H9 (cell line): ENCODE measurements at regions not wholly inside any gene's neighbourhood (a gene's known extent, or its start where the extent isn't known, plus 50 kb on each side); places are given as distances from the start of the nearest gene placed in this dataset.
A peak's percentile ranks its signal among the peaks of the same experiment; 100 is the strongest.

Experiments
- DNase-seq: peaks from one replicate; pipeline ENCODE4 v3.0.0-alpha.2; 2017
- H2AFZ ChIP-seq: one replicate; pipeline ENCODE4 v1.6.1; 2013; ENCODE audit warnings: mild to moderate bottlenecking, low read length, control low read depth, moderate library complexity
- H2AK5ac ChIP-seq: 2 replicates; pipeline ENCODE4 v1.6.1; 2013; ENCODE audit warnings: low read length, control low read depth, mixed read lengths; ENCODE audit not compliant: insufficient read length
- H2BK120ac ChIP-seq: one replicate; pipeline ENCODE4 v1.6.1; 2013; ENCODE audit warnings: low read depth, mild to moderate bottlenecking, low read length, control low read depth, inconsistent platforms; ENCODE audit not compliant: poor library complexity, severe bottlenecking
- H2BK12ac ChIP-seq: 2 replicates; pipeline ENCODE4 v1.6.1; 2013; ENCODE audit warnings: low read length, control low read depth, mixed read lengths, low read depth; ENCODE audit not compliant: insufficient read length
- H2BK15ac ChIP-seq: 2 replicates; pipeline ENCODE4 v1.6.1; 2013; ENCODE audit warnings: low read depth, low read length, control low read depth
- H2BK20ac ChIP-seq: one replicate; pipeline ENCODE4 v1.6.1; 2013; ENCODE audit warnings: low read depth, mild to moderate bottlenecking, low read length, control low read depth, inconsistent platforms; ENCODE audit not compliant: poor library complexity, severe bottlenecking
- H2BK5ac ChIP-seq: 2 replicates; pipeline ENCODE4 v1.6.1; 2013; ENCODE audit warnings: low read length, control low read depth, mixed read lengths; ENCODE audit not compliant: insufficient read length
- H3K14ac ChIP-seq: 2 replicates; pipeline ENCODE4 v1.6.1; 2013; ENCODE audit warnings: low read length, control low read depth; ENCODE audit not compliant: insufficient read depth
- H3K18ac ChIP-seq: 2 replicates; pipeline ENCODE4 v1.6.1; 2013; ENCODE audit warnings: low read depth, mild to moderate bottlenecking, mixed read lengths, low read length, control low read depth; ENCODE audit not compliant: insufficient read length
- H3K23ac ChIP-seq: 2 replicates; pipeline ENCODE4 v1.6.1; 2013; ENCODE audit warnings: low read length, control low read depth, mixed read lengths, low read depth; ENCODE audit not compliant: insufficient read length
- H3K23me2 ChIP-seq: 2 replicates; pipeline ENCODE4 v1.6.1; 2013; ENCODE audit warnings: low read depth, mild to moderate bottlenecking, mixed read lengths, low read length, control low read depth; ENCODE audit not compliant: insufficient read length, poor library complexity, severe bottlenecking
- H3K27ac ChIP-seq: 2 replicates; pipeline ENCODE4 v1.5.1; 2013; ENCODE audit warnings: low read length, control low read depth, mixed read lengths, low read depth; ENCODE audit not compliant: insufficient read length
- H3K27me3 ChIP-seq: 2 replicates; pipeline ENCODE4 v1.6.1; 2013; ENCODE audit warnings: low read length, control low read depth, inconsistent platforms; ENCODE audit not compliant: insufficient read depth
- H3K4ac ChIP-seq: 2 replicates; pipeline ENCODE4 v1.6.1; 2013; ENCODE audit warnings: low read depth, mild to moderate bottlenecking, control low read depth, inconsistent platforms, low read length, moderate library complexity
- H3K4me1 ChIP-seq: 2 replicates; pipeline ENCODE4 v1.6.1; 2013; ENCODE audit warnings: low read length, control low read depth, inconsistent platforms; ENCODE audit not compliant: insufficient read depth
- H3K4me2 ChIP-seq: 2 replicates; pipeline ENCODE4 v1.6.1; 2013; ENCODE audit warnings: low read length, control low read depth, mixed read lengths; ENCODE audit not compliant: insufficient read length, insufficient read depth
- H3K56ac ChIP-seq: 2 replicates; pipeline ENCODE4 v1.6.1; 2013; ENCODE audit warnings: low read depth, mild to moderate bottlenecking, mixed read lengths, low read length, control low read depth; ENCODE audit not compliant: insufficient read length
- H3K79me1 ChIP-seq: 2 replicates; pipeline ENCODE4 v1.6.1; 2013; ENCODE audit warnings: low read depth, mild to moderate bottlenecking, moderate library complexity, low read length, control low read depth, inconsistent platforms; ENCODE audit not compliant: insufficient read depth, poor library complexity, severe bottlenecking
- H3K79me2 ChIP-seq: 2 replicates; pipeline ENCODE4 v1.6.1; 2013; ENCODE audit warnings: low read length, control low read depth, inconsistent platforms; ENCODE audit not compliant: insufficient read depth
- H3K9ac ChIP-seq: 2 replicates; pipeline ENCODE4 v1.6.1; 2013; ENCODE audit warnings: low read length, control low read depth, mixed read lengths; ENCODE audit not compliant: insufficient read length; ENCODE audit errors: extremely low read depth
- H3K9me3 ChIP-seq: one replicate; pipeline ENCODE4 v1.6.1; 2013; ENCODE audit warnings: low read depth, low read length, inconsistent platforms; ENCODE audit not compliant: control insufficient read depth
- H3T11ph ChIP-seq: one replicate; pipeline ENCODE4 v1.6.1; 2013; ENCODE audit warnings: mild to moderate bottlenecking, low read length, control low read depth, inconsistent platforms
- H4K20me1 ChIP-seq: one replicate; pipeline ENCODE4 v1.6.1; 2013; ENCODE audit not compliant: control insufficient read depth, insufficient read length, insufficient read depth
- H4K5ac ChIP-seq: 2 replicates; pipeline ENCODE4 v1.6.1; 2013; ENCODE audit warnings: low read depth, mild to moderate bottlenecking, mixed read lengths, low read length, control low read depth; ENCODE audit not compliant: insufficient read length
- H4K8ac ChIP-seq: replicated peaks from 2 replicates; pipeline ENCODE4 v1.6.1; 2013; ENCODE audit warnings: low read length, control low read depth, mixed read lengths, low read depth; ENCODE audit not compliant: insufficient read length
- H4K91ac ChIP-seq: 2 replicates; pipeline ENCODE4 v1.6.1; 2013; ENCODE audit warnings: low read depth, mild to moderate bottlenecking, moderate library complexity, mixed read lengths, low read length, control low read depth; ENCODE audit not compliant: insufficient read length
- H3K27ac Mint-ChIP-seq, 3 experiments: 2 replicates in 2 of 3; 3 replicates in 1 of 3; pipeline ENCODE4 v1.8.0; 2020 to 2021; ENCODE audit warnings: mixed read lengths in 3 of 3, mild to moderate bottlenecking in 1 of 3, moderate library complexity in 1 of 3
- H3K27me3 Mint-ChIP-seq: 2 replicates; pipeline ENCODE4 v1.8.0; 2021; ENCODE audit warnings: low read depth, mild to moderate bottlenecking, moderate library complexity, mixed read lengths
- H3K36me3 Mint-ChIP-seq, 3 experiments: 2 replicates in 2 of 3; 3 replicates in 1 of 3; pipeline ENCODE4 v1.8.0; 2020 to 2021; ENCODE audit warnings: low read depth in 3 of 3, mixed read lengths in 3 of 3; ENCODE audit not compliant: insufficient read depth in 1 of 3
- H3K4me1 Mint-ChIP-seq, 2 experiments: 2 replicates each; pipeline ENCODE4 v1.8.0; 2020; ENCODE audit warnings: mixed read lengths in 2 of 2
- H3K4me3 Mint-ChIP-seq, 2 experiments: 2 replicates in 1 of 2; 3 replicates in 1 of 2; pipeline ENCODE4 v1.8.0; 2020 to 2021; ENCODE audit warnings: mild to moderate bottlenecking in 2 of 2, mixed read lengths in 2 of 2, moderate library complexity in 1 of 2
- H3K9me3 Mint-ChIP-seq, 2 experiments: 2 replicates in 1 of 2; 3 replicates in 1 of 2; pipeline ENCODE4 v1.8.0; 2020; ENCODE audit warnings: mild to moderate bottlenecking in 2 of 2, mixed read lengths in 2 of 2, moderate library complexity in 1 of 2
- WGBS: extraction: QIAGEN DNeasy Blood & Tissue Kit; methylation state at CpG from one replicate; pipeline ENCODE4 v1.1.7; 2013; ENCODE audit warnings: missing lambda C conversion rate, low lambda C conversion rate, mixed read lengths; ENCODE audit not compliant: insufficient read length; ENCODE audit errors: extremely low coverage; 5-methylcytosine and 5-hydroxymethylcytosine counted together
- TF ChIP-seq, protein P1 (sequence below): fragments of 200-600 bp; sonication (generic); conservative IDR thresholded peaks from 3 replicates; pipeline ENCODE4 v1.8.0; 2021; ENCODE audit warnings: antibody characterized with exemption, mild to moderate bottlenecking

- Mint-ChIP-seq H3K4me3 (no peak overlapping the region), H3K4me1 (peaks cover 4% of the 10 kb centered on the region in 2 experiments), H3K9me3 (no peaks in the 10 kb centered on the region; a peak in 1 of 5 replicates), H3K27ac (peak overlapping the region in 1 of 3 experiments; percentile 81; a peak in 1 of 7 replicates), H3K27me3 (no peaks in the 10 kb centered on the region; the same call in 1 of the 2 replicates), H3K36me3 (no peaks in the 10 kb centered on the region)
- Histone ChIP-seq H3K23me2 (no peaks in the 10 kb centered on the region), H3T11ph (no peak overlapping the region), H4K91ac (no peak overlapping the region), H2AK5ac (no peak overlapping the region), H3K9ac (no peak overlapping the region), H2BK5ac (no peak overlapping the region), H2BK15ac (no peak overlapping the region), H3K79me2 (no peaks in the 10 kb centered on the region), H4K8ac (no peak overlapping the region), H3K4me2 (no peak overlapping the region), H3K27ac (no peak overlapping the region), H3K4me1 (no peaks in the 10 kb centered on the region), H3K18ac (no peak overlapping the region), H2BK20ac (no peak overlapping the region), H3K14ac (no peak overlapping the region), H4K20me1 (no peaks in the 10 kb centered on the region), H3K79me1 (no peaks in the 10 kb centered on the region), H3K4ac (no peak overlapping the region), H2BK12ac (no peak overlapping the region), H2BK120ac (no peak overlapping the region), H4K5ac (no peak overlapping the region), H3K27me3 (no peaks in the 10 kb centered on the region), H3K56ac (no peak overlapping the region), H3K9me3 (no peaks in the 10 kb centered on the region), H3K23ac (no peak overlapping the region), H2AFZ (no peak overlapping the region)
- DNase-seq: no peak
- WGBS: no CpG with 5 or more reads among the region's 4 CpGs
- TF ChIP-seq, protein P1, sequence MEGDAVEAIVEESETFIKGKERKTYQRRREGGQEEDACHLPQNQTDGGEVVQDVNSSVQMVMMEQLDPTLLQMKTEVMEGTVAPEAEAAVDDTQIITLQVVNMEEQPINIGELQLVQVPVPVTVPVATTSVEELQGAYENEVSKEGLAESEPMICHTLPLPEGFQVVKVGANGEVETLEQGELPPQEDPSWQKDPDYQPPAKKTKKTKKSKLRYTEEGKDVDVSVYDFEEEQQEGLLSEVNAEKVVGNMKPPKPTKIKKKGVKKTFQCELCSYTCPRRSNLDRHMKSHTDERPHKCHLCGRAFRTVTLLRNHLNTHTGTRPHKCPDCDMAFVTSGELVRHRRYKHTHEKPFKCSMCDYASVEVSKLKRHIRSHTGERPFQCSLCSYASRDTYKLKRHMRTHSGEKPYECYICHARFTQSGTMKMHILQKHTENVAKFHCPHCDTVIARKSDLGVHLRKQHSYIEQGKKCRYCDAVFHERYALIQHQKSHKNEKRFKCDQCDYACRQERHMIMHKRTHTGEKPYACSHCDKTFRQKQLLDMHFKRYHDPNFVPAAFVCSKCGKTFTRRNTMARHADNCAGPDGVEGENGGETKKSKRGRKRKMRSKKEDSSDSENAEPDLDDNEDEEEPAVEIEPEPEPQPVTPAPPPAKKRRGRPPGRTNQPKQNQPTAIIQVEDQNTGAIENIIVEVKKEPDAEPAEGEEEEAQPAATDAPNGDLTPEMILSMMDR: no peak
Observed at GRCh38 chrX:5788910-5789309, 439.8 kb downstream of the NLGN4X start.
